ENCODE measurements at regions not wholly inside any gene's neighbourhood (a gene's known extent, or its start where the extent isn't known, plus 50 kb on each side); places are given as distances from the start of the nearest gene placed in this dataset.

DNA sequence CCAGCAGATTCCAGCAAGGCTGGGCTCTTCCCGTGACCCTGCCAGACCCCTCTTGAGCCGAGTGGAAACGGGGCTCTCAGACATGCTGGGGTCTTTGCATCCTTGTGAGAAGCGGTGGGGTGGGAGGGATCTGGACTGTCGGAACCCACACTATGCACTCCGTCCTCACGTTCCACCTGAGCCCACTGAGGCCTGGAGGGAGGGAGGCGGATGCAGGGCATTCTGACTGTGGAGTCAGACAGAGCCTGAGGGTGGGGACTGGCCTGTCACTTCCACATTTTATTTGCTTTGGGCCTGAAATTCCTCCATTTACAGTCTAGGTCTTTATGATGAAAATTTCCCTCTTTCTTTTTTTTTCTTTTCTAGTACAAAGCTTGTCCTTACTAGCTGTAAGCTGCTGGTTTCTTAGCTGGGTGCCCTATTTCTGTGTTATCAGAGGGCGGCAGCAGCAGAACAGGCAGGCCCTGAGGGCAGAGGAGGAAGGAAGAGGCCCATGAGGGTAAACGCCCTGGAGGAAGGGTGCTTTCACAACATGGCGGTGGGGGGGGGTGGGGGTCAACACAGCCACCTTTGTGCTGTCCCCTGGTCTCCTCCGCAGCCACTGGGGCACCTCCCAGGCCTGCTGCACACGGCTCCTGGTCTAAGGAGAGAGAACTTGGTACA, 373.5 kb upstream of the MYT1L start:
- 74% methylated on average over 13 of the region's 13 CpGs for WGBS
- Histone ChIP-seq H3K27ac (replicated peaks in 1 of 4) (no peak overlapping the region), H3K9me3 (no peaks in the 10 kb centered on the region), H3K4me3 (no peak overlapping the region), H3K36me3 (no peaks in the 10 kb centered on the region), H3K27me3 (no peaks in the 10 kb centered on the region), H3K4me1 (no peaks in the 10 kb centered on the region)
- no peak for DNase-seq (ENCODE audit: extremely low spot score)
- intact Hi-C loops (cut with DNase I) = no loop called here
- TF ChIP-seq, protein P1, sequence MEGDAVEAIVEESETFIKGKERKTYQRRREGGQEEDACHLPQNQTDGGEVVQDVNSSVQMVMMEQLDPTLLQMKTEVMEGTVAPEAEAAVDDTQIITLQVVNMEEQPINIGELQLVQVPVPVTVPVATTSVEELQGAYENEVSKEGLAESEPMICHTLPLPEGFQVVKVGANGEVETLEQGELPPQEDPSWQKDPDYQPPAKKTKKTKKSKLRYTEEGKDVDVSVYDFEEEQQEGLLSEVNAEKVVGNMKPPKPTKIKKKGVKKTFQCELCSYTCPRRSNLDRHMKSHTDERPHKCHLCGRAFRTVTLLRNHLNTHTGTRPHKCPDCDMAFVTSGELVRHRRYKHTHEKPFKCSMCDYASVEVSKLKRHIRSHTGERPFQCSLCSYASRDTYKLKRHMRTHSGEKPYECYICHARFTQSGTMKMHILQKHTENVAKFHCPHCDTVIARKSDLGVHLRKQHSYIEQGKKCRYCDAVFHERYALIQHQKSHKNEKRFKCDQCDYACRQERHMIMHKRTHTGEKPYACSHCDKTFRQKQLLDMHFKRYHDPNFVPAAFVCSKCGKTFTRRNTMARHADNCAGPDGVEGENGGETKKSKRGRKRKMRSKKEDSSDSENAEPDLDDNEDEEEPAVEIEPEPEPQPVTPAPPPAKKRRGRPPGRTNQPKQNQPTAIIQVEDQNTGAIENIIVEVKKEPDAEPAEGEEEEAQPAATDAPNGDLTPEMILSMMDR (IDR thresholded peaks at IDR 0.05) = no peak
- no peak for TF ChIP-seq POLR2AphosphoS5 (IDR thresholded peaks at IDR 0.05)
- TF ChIP-seq EP300 (IDR thresholded peaks at IDR 0.05) = no peak
- no peak for TF ChIP-seq POLR2A (IDR thresholded peaks at IDR 0.05; ENCODE audit: low read depth)

DNA sequence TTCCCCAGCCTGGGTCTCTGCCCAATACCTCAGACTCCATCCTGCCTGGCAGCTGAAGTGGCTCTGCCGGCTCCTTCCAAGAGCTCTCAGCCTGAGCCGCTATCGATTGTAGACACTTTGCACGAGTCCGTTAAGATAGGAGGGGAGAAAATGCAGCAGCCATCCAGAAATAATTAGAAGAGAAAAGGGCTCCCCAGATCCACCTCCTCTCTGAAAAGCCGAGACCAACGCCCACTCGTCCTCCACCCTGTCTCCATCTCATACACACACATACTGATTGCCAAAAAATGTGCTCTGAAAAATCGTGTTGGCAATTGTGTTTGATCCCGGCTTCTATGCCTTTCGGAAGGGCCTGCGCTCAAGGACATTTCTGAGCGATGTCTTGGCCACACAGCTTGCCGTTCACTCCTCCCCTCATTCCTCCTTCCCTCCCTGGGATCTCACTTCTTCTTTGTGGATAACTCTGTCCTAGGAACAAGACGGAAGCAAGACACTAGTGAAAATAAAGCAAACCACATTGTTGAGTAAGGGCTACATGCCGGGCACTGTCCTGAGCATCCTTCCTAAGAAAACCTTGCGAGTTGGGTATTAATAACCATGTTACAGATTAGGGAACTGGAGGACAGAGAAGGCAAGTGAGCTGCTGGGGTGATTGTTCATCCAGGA, 372.8 kb upstream of the MYT1L start:
- H3K9me3 ChIP-seq = no peaks in the 10 kb centered on the region
- no peak overlapping the region for H3K27ac ChIP-seq (replicated peaks in 1 of 4)
- no peaks in the 10 kb centered on the region for H3K27me3 ChIP-seq
- intact Hi-C loops (cut with DNase I) = no loop called here
- DNase-seq (ENCODE audit: extremely low spot score) = no peak
- H3K36me3 ChIP-seq = no peaks in the 10 kb centered on the region
- H3K4me3 ChIP-seq = no peak overlapping the region
- WGBS = 85% methylated on average over 17 of the region's 17 CpGs
- H3K4me1 ChIP-seq = no peaks in the 10 kb centered on the region
- TF ChIP-seq, protein P1 (IDR thresholded peaks at IDR 0.05) = no peak
- TF ChIP-seq POLR2A (IDR thresholded peaks at IDR 0.05; ENCODE audit: low read depth) (no peak), EP300 (IDR thresholded peaks at IDR 0.05) (no peak), POLR2AphosphoS5 (IDR thresholded peaks at IDR 0.05) (no peak)

DNA sequence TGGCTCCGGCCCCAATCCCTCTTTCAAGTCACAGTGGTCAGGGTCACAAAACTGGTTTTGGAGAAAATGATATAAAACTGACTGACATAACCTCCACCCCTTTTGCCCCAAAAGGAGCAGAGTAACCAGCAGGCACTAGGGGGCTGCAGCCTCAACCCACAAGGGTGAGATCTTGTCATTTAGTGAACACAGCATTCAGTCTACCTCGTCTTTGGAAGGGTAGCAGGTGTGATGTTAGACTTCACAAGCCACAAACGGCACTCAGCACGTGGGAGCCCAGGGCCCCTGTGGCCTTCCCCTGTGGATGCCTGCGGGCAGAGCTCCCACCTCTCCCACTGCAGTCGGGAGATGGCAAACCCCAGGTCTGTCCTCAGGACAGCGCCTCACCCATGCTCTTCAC, 372.1 kb upstream of the MYT1L start:
- Histone ChIP-seq H3K36me3 (no peaks in the 10 kb centered on the region), H3K4me1 (no peaks in the 10 kb centered on the region), H3K9me3 (no peaks in the 10 kb centered on the region), H3K27ac (replicated peaks in 1 of 4) (no peak overlapping the region), H3K4me3 (no peak overlapping the region), H3K27me3 (no peaks in the 10 kb centered on the region)
- intact Hi-C loops (cut with DNase I) = no loop called here
- no peak for TF ChIP-seq POLR2AphosphoS5 (IDR thresholded peaks at IDR 0.05)
- TF ChIP-seq, protein P1 (IDR thresholded peaks at IDR 0.05) = no peak
- no peak for TF ChIP-seq EP300 (IDR thresholded peaks at IDR 0.05)
- no peak for TF ChIP-seq POLR2A (IDR thresholded peaks at IDR 0.05; ENCODE audit: low read depth)
- WGBS = 88% methylated on average over 6 of the region's 7 CpGs
- DNase-seq (ENCODE audit: extremely low spot score) = no peak

DNA sequence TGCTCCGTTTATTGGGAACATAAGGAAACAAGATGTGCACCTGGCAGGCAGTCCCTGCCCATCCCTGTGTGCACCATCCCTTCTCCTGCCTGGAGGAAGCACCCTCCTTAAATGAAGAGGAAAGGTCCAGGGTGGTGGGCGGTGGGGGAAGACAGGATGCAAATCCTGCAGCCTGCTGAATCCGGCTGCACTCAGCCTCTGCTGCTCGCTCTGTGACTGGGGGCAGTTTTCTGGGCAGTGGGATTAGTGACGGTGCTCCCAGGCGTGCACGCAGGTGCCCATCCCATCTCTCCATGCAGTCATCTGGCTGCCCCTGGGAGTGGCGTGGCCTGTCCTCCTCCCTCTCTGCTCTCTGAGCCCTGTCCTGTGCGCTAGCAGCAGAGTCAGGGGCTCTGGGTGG, 371.3 kb upstream of the MYT1L start:
- WGBS = 85% methylated on average over 8 of the region's 9 CpGs
- H3K27ac ChIP-seq (replicated peaks in 1 of 4) = no peak overlapping the region
- TF ChIP-seq EP300 (IDR thresholded peaks at IDR 0.05) (no peak), POLR2AphosphoS5 (IDR thresholded peaks at IDR 0.05) (no peak), POLR2A (IDR thresholded peaks at IDR 0.05; ENCODE audit: low read depth) (no peak)
- TF ChIP-seq, protein P1 (IDR thresholded peaks at IDR 0.05) = no peak
- H3K4me3 ChIP-seq = no peak overlapping the region
- no peaks in the 10 kb centered on the region for H3K9me3 ChIP-seq
- intact Hi-C loops (cut with DNase I) = no loop called here
- DNase-seq (ENCODE audit: extremely low spot score) = no peak
- H3K4me1 ChIP-seq = no peaks in the 10 kb centered on the region
- no peaks in the 10 kb centered on the region for H3K27me3 ChIP-seq
- H3K36me3 ChIP-seq = no peaks in the 10 kb centered on the region
